Activated T-helper 17 cell treated with anti-CD3 and anti-CD28 coated beads, Interleukin-2, amount 50 U/mL, for 72 hours (primary cell): ENCODE measurements at regions not wholly inside any gene's neighbourhood (a gene's known extent, or its start where the extent isn't known, plus 50 kb on each side); places are given as distances from the start of the nearest gene placed in this dataset.

ENCODE experiments used
- ATAC-seq: fragments of 150-1000 bp; cut with Tn5 transposase; replicated peaks from 2 replicates; pipeline ENCODE4 v1.10.0; 2021; ENCODE audit warnings: mild to moderate bottlenecking, moderate library complexity
- H3K27ac Mint-ChIP-seq: one replicate; pipeline ENCODE4 v1.8.0; 2022; ENCODE audit warnings: mixed read lengths
- H3K27me3 Mint-ChIP-seq: one replicate; pipeline ENCODE4 v1.8.0; 2022; ENCODE audit warnings: mixed read lengths
- H3K36me3 Mint-ChIP-seq: one replicate; pipeline ENCODE4 v1.8.0; 2022; ENCODE audit warnings: low read depth, mild to moderate bottlenecking, mixed read lengths
- H3K4me1 Mint-ChIP-seq: one replicate; pipeline ENCODE4 v1.8.0; 2022; ENCODE audit warnings: mixed read lengths
- H3K4me3 Mint-ChIP-seq: one replicate; pipeline ENCODE4 v1.8.0; 2022; ENCODE audit warnings: mild to moderate bottlenecking, mixed read lengths
- H3K9me3 Mint-ChIP-seq: one replicate; pipeline ENCODE4 v1.8.0; 2022; ENCODE audit warnings: mixed read lengths

DNA sequence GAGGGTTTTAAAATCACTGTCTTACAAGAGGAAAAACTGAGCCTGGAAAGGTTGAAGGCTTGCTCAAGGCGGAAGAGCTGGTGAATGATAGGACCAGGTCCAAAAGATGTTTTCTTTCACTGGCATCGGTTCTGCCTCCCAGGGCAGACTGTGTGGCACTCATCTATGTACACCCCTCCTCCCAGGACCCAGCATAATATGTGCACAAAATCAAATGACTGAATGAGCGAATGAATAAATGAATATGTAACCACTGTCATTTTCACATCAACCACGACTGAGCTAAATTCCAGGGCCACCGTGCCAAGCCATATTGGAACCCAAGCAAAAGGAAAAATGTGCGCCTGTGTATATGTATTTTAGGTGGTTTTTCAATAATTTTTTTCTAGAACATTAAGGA lies 99.3 kb upstream of the ZBTB40 start:
- Mint-ChIP-seq H3K27ac (no peak overlapping the region), H3K9me3 (no peaks in the 10 kb centered on the region), H3K36me3 (no peaks in the 10 kb centered on the region), H3K27me3 (peaks cover 46% of the 10 kb centered on the region), H3K4me1 (no peaks in the 10 kb centered on the region), H3K4me3 (no peak overlapping the region)
- ATAC-seq = no peak

DNA sequence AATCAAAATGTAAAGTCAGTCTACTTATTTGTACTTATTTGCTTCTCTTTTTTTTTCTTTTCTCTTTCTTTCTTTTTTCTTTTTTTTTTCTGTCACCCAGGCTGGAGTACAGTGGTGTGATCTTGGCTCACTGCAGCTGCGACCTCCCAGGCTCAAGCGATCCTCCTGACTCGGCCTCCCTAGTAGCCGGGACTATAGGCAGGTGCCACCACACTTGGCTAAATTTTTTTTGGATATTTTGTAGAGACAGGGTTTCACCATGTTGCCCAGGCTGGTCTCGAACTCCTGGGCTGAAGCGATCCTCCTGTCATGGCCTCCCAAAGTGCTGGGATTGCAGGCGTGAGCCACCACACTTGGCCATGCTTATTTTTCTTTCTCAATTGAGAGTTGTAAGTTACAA lies 98.8 kb upstream of the ZBTB40 start:
- Mint-ChIP-seq H3K4me1 (no peaks in the 10 kb centered on the region), H3K36me3 (no peaks in the 10 kb centered on the region), H3K27me3 (peaks cover 46% of the 10 kb centered on the region), H3K9me3 (no peaks in the 10 kb centered on the region), H3K4me3 (no peak overlapping the region), H3K27ac (no peak overlapping the region)
- no peak for ATAC-seq

DNA sequence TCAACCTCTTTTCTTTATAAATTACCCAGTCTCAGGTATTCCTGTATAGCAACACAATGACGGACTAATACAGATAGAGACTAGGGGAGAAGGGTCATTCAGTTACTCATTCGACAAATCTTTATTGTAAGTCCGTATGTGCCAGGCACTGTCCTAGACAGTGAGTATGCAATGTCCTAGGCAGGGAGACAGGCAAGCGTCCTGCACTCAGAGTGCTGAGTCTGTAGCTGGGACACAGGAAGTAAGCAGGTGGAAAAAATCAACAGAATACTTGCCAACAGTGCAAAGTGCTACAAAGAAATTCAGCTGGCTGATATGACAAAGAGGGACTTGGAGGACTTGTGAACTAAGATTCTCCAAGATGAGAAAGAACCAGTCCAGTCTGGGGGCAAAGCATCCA lies 92.2 kb upstream of the ZBTB40 start:
- Mint-ChIP-seq H3K4me3 (no peak overlapping the region), H3K36me3 (no peaks in the 10 kb centered on the region), H3K4me1 (no peaks in the 10 kb centered on the region), H3K27me3 (peaks cover 52% of the 10 kb centered on the region), H3K27ac (no peak overlapping the region), H3K9me3 (no peaks in the 10 kb centered on the region)
- ATAC-seq = no peak

DNA sequence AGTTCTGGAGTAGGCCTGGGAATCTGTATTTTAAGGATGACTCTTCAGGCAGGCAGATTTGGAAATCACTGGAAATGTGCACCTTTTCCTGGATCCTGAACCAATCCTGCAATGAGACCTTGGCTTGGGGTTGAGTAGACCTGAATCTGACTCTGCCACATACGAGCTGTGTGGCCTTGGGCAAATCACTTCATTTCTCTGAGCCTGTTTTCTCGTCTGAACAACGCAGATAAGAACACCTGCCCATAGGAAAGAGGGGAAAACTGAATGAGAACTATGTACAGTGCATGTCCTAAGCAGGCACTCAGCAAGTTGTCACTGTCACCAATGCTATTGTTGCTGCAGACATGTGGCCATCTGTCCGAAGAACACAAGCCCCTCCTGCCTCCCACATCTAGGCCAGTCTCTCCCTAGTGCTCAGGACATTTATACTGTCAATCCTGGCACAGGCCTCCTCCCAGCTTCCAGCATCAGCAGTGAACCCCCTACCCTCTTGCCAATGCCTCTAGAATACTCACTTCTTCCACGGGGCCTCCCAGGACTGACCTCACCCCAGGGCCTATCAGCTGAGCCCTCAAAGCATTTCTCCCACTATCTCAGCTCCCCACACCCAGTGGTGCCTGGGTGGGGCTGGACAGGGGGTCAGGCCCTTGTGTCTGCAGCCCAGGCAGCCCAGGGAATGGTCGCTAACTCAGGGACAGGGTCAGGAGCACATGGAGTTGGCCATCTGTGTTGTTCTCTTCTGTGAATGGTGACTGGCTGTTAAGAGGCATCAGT lies 88.8 kb upstream of the ZBTB40 start:
- Mint-ChIP-seq H3K4me3 (no peak overlapping the region), H3K27me3 (peaks cover 60% of the 10 kb centered on the region), H3K9me3 (no peaks in the 10 kb centered on the region), H3K27ac (no peak overlapping the region), H3K36me3 (no peaks in the 10 kb centered on the region), H3K4me1 (no peaks in the 10 kb centered on the region)
- ATAC-seq = no peak

DNA sequence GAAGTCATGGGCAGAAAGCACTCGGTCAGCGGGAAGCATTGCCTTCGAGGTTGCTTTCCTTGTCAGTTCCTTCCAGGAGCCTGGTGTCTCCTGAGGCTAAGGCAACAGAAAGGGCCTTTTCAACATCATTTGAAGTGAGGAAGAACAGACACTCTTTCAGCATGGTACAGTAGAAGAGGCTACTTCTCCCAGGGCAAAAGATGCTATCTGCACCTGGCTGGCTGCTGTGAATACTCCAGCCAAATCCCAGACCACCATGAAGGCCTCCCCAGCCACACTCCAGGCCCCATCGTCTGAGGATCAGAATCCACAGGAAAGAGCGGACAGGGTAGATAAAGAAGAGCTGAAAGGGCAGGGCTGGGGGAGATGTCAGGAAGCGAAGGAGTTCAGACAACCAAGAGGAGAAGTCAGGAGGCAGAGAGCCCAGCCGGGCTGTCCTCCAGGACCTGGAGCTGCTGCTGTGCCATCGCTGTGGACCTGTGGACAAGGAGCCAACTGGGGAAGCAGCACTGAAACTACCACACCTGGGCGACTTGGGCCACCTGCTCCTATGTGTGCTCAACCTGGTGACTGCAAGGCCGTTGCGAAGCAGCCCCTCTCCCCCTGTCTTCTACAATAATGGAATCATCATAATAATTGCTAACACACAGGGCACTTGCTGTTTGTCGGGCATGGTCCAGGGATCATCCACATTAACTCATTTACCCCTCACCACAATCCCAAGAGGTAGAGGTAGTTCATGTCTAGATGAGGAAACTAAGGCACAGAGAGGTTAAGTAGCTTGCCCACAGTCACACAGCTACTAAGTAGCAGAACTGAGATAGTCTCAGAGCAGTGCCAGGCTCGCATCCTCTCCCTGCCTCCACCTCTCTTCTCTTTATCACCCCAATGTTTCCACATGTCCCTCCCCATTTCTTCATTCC lies 88.0 kb upstream of the ZBTB40 start:
- no peaks in the 10 kb centered on the region for H3K9me3 Mint-ChIP-seq
- ATAC-seq = no peak
- no peaks in the 10 kb centered on the region for H3K36me3 Mint-ChIP-seq
- no peak overlapping the region for H3K4me3 Mint-ChIP-seq
- H3K27me3 Mint-ChIP-seq = peaks cover 57% of the 10 kb centered on the region
- no peak overlapping the region for H3K27ac Mint-ChIP-seq
- H3K4me1 Mint-ChIP-seq = no peaks in the 10 kb centered on the region

DNA sequence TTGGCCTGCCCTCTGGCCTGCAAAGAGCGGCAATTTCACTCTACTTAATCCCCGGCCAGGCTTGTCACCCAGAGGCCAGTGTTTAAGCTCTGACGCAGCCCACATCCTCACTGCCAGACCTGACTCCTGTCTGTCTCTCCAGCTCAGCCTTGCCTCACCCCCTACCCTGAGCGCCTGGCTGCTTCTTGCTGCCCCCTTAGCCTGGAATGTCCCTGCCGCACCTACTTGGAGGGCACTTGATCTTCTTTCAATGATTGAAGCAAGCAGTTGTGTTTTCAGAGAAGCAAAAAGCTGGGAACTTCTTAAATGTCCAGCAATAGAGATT lies 87.4 kb upstream of the ZBTB40 start:
- H3K4me1 Mint-ChIP-seq = no peaks in the 10 kb centered on the region

DNA sequence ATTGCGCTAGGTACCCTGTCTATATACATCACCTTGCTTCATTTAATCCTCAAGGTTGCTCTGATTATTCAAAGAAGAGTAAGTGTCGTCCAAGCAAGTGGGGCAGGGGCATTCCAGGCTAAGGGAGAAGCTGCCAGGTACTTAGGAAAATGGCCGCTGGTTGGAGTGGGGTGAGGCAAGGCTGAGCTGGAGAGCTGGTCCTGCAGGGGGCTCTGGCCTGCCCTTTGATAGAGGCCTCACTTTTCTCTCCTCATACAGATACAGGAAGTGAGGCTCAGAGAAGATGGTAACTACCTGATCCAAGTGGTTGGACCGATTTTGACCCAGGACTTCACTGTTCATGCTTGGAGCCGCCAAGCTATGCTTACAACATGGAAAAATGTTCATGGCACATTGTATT lies 86.9 kb upstream of the ZBTB40 start:
- no peak overlapping the region for H3K4me3 Mint-ChIP-seq
- peaks cover 46% of the 10 kb centered on the region for H3K27me3 Mint-ChIP-seq
- no peaks in the 10 kb centered on the region for H3K9me3 Mint-ChIP-seq
- no peaks in the 10 kb centered on the region for H3K4me1 Mint-ChIP-seq
- no peaks in the 10 kb centered on the region for H3K36me3 Mint-ChIP-seq
- H3K27ac Mint-ChIP-seq = no peak overlapping the region
- ATAC-seq = no peak

More for the DNA sequence above, 87.4 kb upstream of the ZBTB40 start:
- peaks cover 51% of the 10 kb centered on the region for H3K27me3 Mint-ChIP-seq
- ATAC-seq = no peak
- no peak overlapping the region for H3K27ac Mint-ChIP-seq
- no peaks in the 10 kb centered on the region for H3K36me3 Mint-ChIP-seq
- H3K9me3 Mint-ChIP-seq = no peaks in the 10 kb centered on the region
- H3K4me3 Mint-ChIP-seq = no peak overlapping the region

DNA sequence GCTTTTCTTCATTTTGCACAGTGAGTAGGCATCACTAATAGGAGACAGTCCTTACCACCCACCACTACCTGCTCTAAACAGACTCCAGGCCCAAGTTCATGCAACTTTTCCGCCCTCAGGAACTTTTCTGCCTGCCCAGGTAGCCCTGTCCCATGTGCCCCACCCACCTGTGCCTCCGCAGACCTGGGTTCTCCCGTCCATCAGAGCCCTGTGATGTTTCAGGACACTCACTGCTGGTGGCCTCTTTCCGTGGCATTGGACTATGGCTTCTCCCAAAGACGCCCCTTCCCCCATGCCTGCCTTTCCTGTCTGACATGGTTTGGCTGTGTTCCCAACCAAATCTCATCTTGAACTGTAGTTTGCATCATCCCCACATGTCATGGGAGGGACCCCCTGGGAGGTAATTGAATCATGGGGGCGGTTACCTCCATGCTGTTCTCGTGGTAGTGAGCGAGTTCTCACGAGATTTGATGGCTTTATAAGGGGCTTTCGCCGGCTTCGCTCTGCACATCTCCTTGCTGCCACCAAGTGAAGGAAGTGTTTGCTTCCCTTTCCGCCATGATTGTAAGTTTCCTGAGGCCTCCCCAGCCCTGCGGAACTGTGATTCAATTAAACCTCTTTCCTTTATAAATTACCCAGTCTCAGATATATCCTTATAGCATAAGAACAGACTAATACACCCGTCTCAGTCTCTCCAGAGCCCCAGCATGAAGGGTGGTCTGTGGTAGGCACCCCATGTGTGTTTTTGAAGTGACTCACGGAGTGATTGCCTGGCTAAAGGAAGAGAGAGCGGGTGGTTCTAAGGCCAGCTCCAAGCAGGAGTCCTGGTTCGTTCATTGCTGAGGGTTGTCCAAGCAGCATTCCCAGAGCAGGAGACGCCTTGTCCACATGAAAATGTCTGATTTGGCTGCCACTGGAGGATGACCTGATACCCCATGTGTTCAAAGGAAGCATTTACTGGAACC lies 86.0 kb upstream of the ZBTB40 start:
- ATAC-seq = no peak
- H3K36me3 Mint-ChIP-seq = no peaks in the 10 kb centered on the region
- H3K4me1 Mint-ChIP-seq = no peaks in the 10 kb centered on the region
- no peak overlapping the region for H3K4me3 Mint-ChIP-seq
- no peaks in the 10 kb centered on the region for H3K9me3 Mint-ChIP-seq
- H3K27me3 Mint-ChIP-seq = peaks cover 45% of the 10 kb centered on the region
- no peak overlapping the region for H3K27ac Mint-ChIP-seq

DNA sequence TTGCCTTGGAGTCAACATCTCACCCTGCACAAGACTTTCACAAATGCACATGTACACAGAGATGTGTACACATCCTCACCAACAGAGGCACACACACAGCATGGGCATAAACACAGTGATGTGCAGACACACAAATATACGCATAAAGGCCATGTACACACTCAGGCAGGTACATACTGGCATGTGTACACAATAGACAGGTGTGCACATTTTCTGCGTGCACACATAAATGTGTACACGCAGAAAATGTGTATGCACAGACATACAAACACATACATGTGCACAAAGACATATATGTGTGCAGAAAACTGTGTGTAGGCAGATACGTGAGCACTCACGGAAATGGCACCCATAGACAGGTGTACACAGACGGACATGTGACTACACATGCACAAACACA lies 85.3 kb upstream of the ZBTB40 start:
- Mint-ChIP-seq H3K4me1 (no peaks in the 10 kb centered on the region), H3K27ac (no peak overlapping the region), H3K4me3 (no peak overlapping the region), H3K27me3 (peaks cover 42% of the 10 kb centered on the region), H3K36me3 (no peaks in the 10 kb centered on the region), H3K9me3 (no peaks in the 10 kb centered on the region)
- no peak for ATAC-seq

DNA sequence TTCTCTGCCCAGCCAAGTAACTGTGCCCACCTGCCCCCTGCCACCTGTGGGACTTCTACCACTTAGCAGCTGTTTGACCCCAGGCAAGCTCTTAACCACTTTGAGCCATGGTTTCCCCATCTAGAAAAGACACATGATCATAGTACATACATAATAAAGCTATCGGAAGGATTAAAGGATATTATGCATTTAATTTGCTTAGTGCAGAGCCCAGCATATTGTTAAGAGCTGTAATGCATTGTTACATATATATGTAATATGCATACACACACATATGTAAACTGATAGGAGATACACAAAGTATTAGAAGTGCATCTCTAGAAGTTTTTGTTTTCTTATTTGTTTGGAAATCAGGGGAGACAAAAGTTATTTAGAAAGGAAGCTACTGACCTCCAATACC lies 83.5 kb upstream of the ZBTB40 start:
- Mint-ChIP-seq H3K4me1 (no peaks in the 10 kb centered on the region), H3K36me3 (no peaks in the 10 kb centered on the region), H3K27me3 (peaks cover 36% of the 10 kb centered on the region), H3K9me3 (no peaks in the 10 kb centered on the region), H3K27ac (no peak overlapping the region), H3K4me3 (no peak overlapping the region)
- no peak for ATAC-seq

DNA sequence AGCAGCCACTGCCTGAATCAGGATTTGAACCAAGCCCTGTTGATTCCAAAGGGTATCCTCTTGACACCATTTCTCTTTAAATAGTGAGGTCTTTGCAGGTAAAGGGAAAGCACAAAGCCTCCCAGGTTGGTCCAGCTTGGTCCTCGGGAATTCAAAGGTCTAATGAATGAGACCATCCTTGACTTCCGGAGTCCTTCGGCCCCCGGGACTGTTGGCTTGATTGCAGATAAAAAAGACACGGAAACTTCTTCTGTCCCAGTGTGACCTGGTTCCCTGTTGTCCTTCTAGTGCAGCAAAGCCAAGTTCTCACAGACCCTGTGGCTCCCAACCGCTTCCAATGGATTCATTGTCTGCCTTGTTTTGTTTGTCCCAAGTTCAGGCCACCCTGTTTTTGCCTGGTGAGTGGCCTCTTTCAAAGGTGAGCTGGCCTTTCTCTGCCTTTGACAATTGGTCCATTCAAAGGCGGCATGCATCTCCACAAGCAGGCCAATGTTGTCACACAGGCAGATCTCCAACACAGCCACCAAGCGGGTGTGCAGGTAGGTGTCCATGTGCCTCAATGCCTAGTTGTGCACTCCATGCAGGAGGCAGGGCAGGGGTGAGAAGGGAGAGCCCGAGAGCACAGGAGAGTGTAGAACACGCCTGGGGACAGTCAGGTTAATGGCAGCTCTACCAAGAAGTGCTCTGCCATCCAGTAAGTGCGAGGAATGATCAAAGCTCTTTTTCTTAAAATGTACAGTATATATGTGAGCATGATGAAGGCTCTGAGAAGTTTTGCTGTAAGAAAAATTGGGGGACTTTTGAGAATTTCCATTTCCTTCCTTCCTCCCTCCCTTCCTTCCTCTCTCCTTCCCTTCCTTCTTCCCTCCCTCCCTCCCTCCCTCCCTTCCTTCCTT lies 82.1 kb upstream of the ZBTB40 start:
- no peaks in the 10 kb centered on the region for H3K4me1 Mint-ChIP-seq
- H3K9me3 Mint-ChIP-seq = no peaks in the 10 kb centered on the region
- ATAC-seq = no peak
- no peak overlapping the region for H3K4me3 Mint-ChIP-seq
- no peak overlapping the region for H3K27ac Mint-ChIP-seq
- H3K27me3 Mint-ChIP-seq = peaks cover 27% of the 10 kb centered on the region
- no peaks in the 10 kb centered on the region for H3K36me3 Mint-ChIP-seq

DNA sequence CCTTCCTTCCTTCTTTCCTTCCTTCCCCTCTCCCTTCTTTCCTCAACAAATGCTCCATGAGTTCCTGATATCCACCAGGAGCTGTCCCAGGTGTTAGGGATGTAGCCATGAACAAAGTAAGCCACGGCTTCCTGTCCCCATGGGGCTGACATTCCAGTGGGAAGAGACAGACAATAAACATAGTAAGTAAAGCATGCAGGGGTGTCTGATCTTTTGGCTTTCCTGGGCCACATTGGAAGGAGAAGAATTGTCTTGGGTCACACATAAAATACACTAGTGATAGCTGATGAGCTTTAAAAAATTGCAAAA lies 81.5 kb upstream of the ZBTB40 start:
- H3K36me3 Mint-ChIP-seq = no peaks in the 10 kb centered on the region
- H3K4me3 Mint-ChIP-seq = no peak overlapping the region
- no peak for ATAC-seq
- H3K9me3 Mint-ChIP-seq = no peaks in the 10 kb centered on the region
- no peaks in the 10 kb centered on the region for H3K4me1 Mint-ChIP-seq
- peaks cover 26% of the 10 kb centered on the region for H3K27me3 Mint-ChIP-seq
- no peak overlapping the region for H3K27ac Mint-ChIP-seq

DNA sequence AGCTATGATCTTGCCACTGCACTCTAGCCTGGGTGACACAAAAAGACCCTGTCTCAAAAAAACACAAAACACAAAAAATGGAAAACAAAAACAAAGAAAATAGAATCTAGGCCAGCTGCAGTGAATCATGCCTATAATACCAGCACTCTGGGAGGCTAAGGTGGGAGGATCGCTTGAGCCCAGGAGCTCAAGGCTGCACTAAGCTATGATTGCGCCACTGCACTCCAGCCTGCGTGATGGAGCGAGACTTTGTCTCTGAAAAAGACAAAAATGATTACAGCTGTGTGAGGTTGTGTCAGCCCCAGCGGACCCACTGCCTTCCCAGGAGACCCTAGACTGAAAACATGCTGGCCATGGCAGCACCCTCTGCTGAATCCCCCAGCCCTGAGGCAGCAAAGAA lies 80.2 kb upstream of the ZBTB40 start:
- H3K4me1 Mint-ChIP-seq = no peaks in the 10 kb centered on the region
- peaks cover 17% of the 10 kb centered on the region for H3K27me3 Mint-ChIP-seq
- H3K36me3 Mint-ChIP-seq = no peaks in the 10 kb centered on the region
- H3K4me3 Mint-ChIP-seq = no peak overlapping the region
- no peak for ATAC-seq
- H3K9me3 Mint-ChIP-seq = no peaks in the 10 kb centered on the region
- no peak overlapping the region for H3K27ac Mint-ChIP-seq

DNA sequence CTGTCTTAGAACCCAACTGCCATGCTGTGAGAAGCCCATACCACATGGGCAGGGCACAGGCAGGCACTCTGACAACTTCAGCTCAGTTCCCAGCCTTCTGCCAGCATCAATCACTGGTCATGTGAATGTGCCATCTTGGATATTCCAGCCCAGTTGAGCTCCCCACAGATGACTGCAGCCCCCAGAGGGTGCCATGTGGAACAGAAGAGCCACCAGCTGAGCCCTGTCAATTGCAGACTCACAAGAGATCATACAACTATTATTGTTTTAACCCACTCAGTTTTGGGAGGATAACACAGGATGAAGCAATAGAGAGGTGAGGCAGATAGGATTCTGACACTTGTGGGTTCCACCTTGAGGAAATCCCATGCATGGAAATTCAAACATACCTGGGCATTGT lies 78.4 kb upstream of the ZBTB40 start:
- H3K4me1 Mint-ChIP-seq = no peaks in the 10 kb centered on the region
- no peak overlapping the region for H3K27ac Mint-ChIP-seq
- no peak for ATAC-seq
- H3K36me3 Mint-ChIP-seq = no peaks in the 10 kb centered on the region
- H3K4me3 Mint-ChIP-seq = no peak overlapping the region
- peaks cover 7% of the 10 kb centered on the region for H3K27me3 Mint-ChIP-seq
- H3K9me3 Mint-ChIP-seq = no peaks in the 10 kb centered on the region
